ENCODE measurements at regions not wholly inside any gene's neighbourhood (a gene's known extent, or its start where the extent isn't known, plus 50 kb on each side); places are given as distances from the start of the nearest gene placed in this dataset.

DNA sequence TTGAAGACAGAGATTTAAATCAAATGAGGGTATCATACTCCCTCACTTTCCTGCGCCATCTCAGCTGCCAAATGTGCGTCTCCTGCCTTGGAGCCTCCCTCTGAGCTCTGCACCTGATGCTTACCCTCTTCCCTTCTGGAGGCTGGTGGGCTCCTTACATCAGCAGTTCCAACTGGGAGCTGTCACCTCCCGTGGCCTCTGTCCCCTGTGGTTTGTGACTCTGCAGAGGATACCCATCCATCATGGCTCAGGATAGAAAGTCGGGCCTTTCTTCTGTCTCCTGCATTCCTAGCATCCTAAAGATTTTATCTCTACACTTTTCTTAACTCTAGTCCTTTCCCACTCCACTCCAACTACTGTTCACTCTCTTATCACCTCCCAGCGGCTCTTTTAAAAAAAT lies 570.6 kb downstream of the BCL11B start:
- no peak for TF ChIP-seq POLR2A (IDR thresholded peaks at IDR 0.05)
- TF ChIP-seq, protein P1, sequence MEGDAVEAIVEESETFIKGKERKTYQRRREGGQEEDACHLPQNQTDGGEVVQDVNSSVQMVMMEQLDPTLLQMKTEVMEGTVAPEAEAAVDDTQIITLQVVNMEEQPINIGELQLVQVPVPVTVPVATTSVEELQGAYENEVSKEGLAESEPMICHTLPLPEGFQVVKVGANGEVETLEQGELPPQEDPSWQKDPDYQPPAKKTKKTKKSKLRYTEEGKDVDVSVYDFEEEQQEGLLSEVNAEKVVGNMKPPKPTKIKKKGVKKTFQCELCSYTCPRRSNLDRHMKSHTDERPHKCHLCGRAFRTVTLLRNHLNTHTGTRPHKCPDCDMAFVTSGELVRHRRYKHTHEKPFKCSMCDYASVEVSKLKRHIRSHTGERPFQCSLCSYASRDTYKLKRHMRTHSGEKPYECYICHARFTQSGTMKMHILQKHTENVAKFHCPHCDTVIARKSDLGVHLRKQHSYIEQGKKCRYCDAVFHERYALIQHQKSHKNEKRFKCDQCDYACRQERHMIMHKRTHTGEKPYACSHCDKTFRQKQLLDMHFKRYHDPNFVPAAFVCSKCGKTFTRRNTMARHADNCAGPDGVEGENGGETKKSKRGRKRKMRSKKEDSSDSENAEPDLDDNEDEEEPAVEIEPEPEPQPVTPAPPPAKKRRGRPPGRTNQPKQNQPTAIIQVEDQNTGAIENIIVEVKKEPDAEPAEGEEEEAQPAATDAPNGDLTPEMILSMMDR (IDR thresholded peaks at IDR 0.05): no peak

All from breast epithelium (tissue), 3 donors.